HepG2 (cell line): ENCODE measurements at regions not wholly inside any gene's neighbourhood (a gene's known extent, or its start where the extent isn't known, plus 50 kb on each side); places are given as distances from the start of the nearest gene placed in this dataset.

Experiments
- BRCA1 ChIP-seq: sonication (generic); formaldehyde crosslinking; IDR thresholded peaks from 2 replicates; pipeline ENCODE4 v1.4.0; 2020; ENCODE audit warnings: missing genetic modification reagents
- DPF2 ChIP-seq: sonication (generic); formaldehyde crosslinking; IDR thresholded peaks from 2 replicates; pipeline ENCODE4 v1.4.0; 2020; ENCODE audit warnings: mild to moderate bottlenecking, low read depth, missing genetic modification reagents, borderline replicate concordance
- HDAC6 ChIP-seq: fragments of 200-600 bp; sonication (generic); IDR thresholded peaks from 2 replicates; pipeline ENCODE4 v1.7.0; 2017; ENCODE audit warnings: mild to moderate bottlenecking, antibody characterized with exemption, low read length, low read depth
- MAFK ChIP-seq, 2 experiments: IDR thresholded peaks in 1 of 2; conservative IDR thresholded peaks in 1 of 2; 2 replicates each; pipeline ENCODE4 v1.6.1; 2011; ENCODE audit warnings: improper control_type of control experiment in 2 of 2, low read length in 2 of 2
- NFIC ChIP-seq: IDR thresholded peaks from 2 replicates; pipeline ENCODE4 v1.6.1; 2012; ENCODE audit warnings: mild to moderate bottlenecking, low read length, inconsistent platforms
- POLR2A ChIP-seq, 2 experiments: IDR thresholded peaks; 2 replicates each; pipeline ENCODE4 v1.6.1; 2011; ENCODE audit warnings: low read depth in 2 of 2, low read length in 2 of 2, mild to moderate bottlenecking in 1 of 2, moderate library complexity in 1 of 2; ENCODE audit not compliant: insufficient read depth in 1 of 2
- TAF1 ChIP-seq: sonication (generic); formaldehyde crosslinking; IDR thresholded peaks from 2 replicates; pipeline ENCODE4 v1.4.0; 2020; ENCODE audit warnings: missing genetic modification reagents
- TBP ChIP-seq: sonication (generic); formaldehyde crosslinking; IDR thresholded peaks from 2 replicates; pipeline ENCODE4 v1.5.0; 2020; ENCODE audit warnings: missing genetic modification reagents
- ZNF232 ChIP-seq: sonication (generic); formaldehyde crosslinking; IDR thresholded peaks from 2 replicates; pipeline ENCODE4 v1.4.0; 2020; ENCODE audit warnings: missing genetic modification reagents, borderline replicate concordance
- ZNF274 ChIP-seq: sonication (generic); formaldehyde crosslinking; IDR thresholded peaks from 2 replicates; pipeline ENCODE4 v1.5.1; 2020; ENCODE audit warnings: mild to moderate bottlenecking, missing genetic modification reagents
- ZNF501 ChIP-seq: sonication (generic); formaldehyde crosslinking; IDR thresholded peaks from 2 replicates; pipeline ENCODE4 v1.5.1; 2020; ENCODE audit warnings: mild to moderate bottlenecking, moderate library complexity, missing genetic modification reagents
- TF ChIP-seq, protein P1 (sequence below): sonication (generic); formaldehyde crosslinking; IDR thresholded peaks from 2 replicates; pipeline ENCODE4 v1.5.0; 2020; ENCODE audit warnings: mild to moderate bottlenecking, missing genetic modification reagents, moderate library complexity
- TF ChIP-seq, protein P2 (sequence below): sonication (generic); formaldehyde crosslinking; IDR thresholded peaks from 2 replicates; pipeline ENCODE4 v1.8.1; 2022; ENCODE audit warnings: low read depth, mild to moderate bottlenecking, missing genetic modification reagents

DNA sequence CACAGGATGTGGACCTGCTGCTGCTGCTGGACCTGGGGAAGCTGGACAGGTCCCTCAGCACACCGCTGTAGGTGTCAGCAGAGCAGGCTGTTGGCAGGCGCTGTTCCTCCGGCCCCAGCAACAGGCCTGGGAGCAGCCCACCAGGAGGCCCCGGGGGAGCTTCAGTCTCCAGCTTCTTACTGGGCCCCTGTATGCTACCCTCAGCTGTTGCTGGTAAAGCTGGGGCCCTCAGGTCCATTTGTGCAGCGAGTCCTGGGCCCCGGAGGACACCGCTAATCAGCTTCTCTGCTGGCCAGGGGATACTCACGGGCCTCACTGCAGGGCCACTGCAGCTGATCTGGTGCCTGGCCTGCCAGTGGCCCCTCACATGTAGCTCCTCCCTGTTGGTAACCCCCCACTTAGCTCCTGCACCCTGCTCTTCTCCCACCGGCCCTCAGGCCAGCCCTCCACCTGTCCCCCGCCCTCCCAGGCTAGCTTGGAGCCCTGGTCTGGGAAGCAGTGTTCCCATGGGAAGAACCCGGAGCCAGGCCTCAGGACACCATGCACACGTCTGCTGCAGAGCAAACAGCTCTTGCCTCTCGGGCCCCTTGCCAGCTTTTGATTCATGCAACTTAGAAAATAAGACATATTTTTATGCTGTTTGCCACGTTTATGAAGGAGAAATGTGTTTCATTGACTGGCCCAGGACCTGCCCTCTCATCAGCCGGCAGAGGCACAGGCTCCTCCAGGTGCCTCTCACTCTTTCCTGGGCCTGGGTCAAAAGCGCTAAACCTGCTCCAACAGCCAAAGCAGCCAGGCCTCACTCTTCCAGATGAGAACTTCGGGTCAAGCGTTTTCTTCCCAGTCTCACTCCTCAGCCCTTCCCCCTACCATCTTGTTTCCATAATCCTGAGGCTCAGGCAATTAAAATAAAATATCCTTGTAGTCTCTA, 61.0 kb upstream of the ADAMTS2 start:
- TF ChIP-seq POLR2A (IDR thresholded peaks at IDR 0.05; ENCODE audit: insufficient read depth in 1 of 2, low read depth in 2 of 2, low read length in 2 of 2) (no peak), DPF2 (CRISPR knock-in tag) (no peak), MAFK (conservative IDR thresholded peaks at IDR 0.05 in 1 of 2, IDR thresholded peaks at IDR 0.05 in 1 of 2; ENCODE audit: low read length in 2 of 2) (no peak), TAF1 (CRISPR knock-in tag) (no peak), BRCA1 (CRISPR knock-in tag) (no peak), ZNF501 (no peak), HDAC6 (no peak), ZNF232 (CRISPR knock-in tag) (no peak), NFIC (no peak), TBP (CRISPR knock-in tag) (no peak), ZNF274 (CRISPR knock-in tag) (no peak)
- TF ChIP-seq, protein P1, sequence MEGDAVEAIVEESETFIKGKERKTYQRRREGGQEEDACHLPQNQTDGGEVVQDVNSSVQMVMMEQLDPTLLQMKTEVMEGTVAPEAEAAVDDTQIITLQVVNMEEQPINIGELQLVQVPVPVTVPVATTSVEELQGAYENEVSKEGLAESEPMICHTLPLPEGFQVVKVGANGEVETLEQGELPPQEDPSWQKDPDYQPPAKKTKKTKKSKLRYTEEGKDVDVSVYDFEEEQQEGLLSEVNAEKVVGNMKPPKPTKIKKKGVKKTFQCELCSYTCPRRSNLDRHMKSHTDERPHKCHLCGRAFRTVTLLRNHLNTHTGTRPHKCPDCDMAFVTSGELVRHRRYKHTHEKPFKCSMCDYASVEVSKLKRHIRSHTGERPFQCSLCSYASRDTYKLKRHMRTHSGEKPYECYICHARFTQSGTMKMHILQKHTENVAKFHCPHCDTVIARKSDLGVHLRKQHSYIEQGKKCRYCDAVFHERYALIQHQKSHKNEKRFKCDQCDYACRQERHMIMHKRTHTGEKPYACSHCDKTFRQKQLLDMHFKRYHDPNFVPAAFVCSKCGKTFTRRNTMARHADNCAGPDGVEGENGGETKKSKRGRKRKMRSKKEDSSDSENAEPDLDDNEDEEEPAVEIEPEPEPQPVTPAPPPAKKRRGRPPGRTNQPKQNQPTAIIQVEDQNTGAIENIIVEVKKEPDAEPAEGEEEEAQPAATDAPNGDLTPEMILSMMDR: no peak
- TF ChIP-seq, protein P2, sequence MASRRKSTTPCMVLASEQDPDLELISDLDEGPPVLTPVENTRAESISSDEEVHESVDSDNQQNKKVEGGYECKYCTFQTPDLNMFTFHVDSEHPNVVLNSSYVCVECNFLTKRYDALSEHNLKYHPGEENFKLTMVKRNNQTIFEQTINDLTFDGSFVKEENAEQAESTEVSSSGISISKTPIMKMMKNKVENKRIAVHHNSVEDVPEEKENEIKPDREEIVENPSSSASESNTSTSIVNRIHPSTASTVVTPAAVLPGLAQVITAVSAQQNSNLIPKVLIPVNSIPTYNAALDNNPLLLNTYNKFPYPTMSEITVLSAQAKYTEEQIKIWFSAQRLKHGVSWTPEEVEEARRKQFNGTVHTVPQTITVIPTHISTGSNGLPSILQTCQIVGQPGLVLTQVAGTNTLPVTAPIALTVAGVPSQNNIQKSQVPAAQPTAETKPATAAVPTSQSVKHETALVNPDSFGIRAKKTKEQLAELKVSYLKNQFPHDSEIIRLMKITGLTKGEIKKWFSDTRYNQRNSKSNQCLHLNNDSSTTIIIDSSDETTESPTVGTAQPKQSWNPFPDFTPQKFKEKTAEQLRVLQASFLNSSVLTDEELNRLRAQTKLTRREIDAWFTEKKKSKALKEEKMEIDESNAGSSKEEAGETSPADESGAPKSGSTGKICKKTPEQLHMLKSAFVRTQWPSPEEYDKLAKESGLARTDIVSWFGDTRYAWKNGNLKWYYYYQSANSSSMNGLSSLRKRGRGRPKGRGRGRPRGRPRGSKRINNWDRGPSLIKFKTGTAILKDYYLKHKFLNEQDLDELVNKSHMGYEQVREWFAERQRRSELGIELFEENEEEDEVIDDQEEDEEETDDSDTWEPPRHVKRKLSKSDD (CRISPR knock-in tag): no peak
